Activated CD8-positive, alpha-beta T cell treated with anti-CD3 and anti-CD28 coated beads for 36 hours (primary cell): ENCODE measurements at regions not wholly inside any gene's neighbourhood (a gene's known extent, or its start where the extent isn't known, plus 50 kb on each side); places are given as distances from the start of the nearest gene placed in this dataset.
"Not testable (repeated sequence)": the region's sequence is repeated elsewhere in the genome, so short reads cannot be mapped to it uniquely, and the experiment has no call there.

Experiments used
- ATAC-seq: fragments of 200-7000 bp; cut with Tn5 transposase; one replicate; pipeline ENCODE4 v1.10.0; 2021; ENCODE audit warnings: mild to moderate bottlenecking, moderate library complexity
- CTCF ChIA-PET: fragments of 350-600 bp; sonication (Branson Sonifier 250); formaldehyde crosslinking; loops from one replicate; lab custom pipeline; 2021; ENCODE audit warnings: antibody characterized with exemption; lab: Charles Lee
- POLR2A ChIA-PET: fragments of 350-600 bp; sonication (Branson Sonifier 250); formaldehyde crosslinking; loops from one replicate; lab custom pipeline; 2021; ENCODE audit warnings: antibody characterized with exemption; lab: Charles Lee
- DNase-seq: peaks from one replicate; pipeline ENCODE4 v3.0.0-alpha.2; 2020
- H3K27ac Mint-ChIP-seq: one replicate; pipeline ENCODE4 v1.8.0; 2021; ENCODE audit warnings: mild to moderate bottlenecking, mixed read lengths
- H3K27me3 Mint-ChIP-seq: one replicate; pipeline ENCODE4 v1.8.0; 2021; ENCODE audit warnings: mixed read lengths
- H3K36me3 Mint-ChIP-seq: one replicate; pipeline ENCODE4 v1.8.0; 2021; ENCODE audit warnings: low read depth, mixed read lengths
- H3K4me1 Mint-ChIP-seq: one replicate; pipeline ENCODE4 v1.8.0; 2021; ENCODE audit warnings: low read depth, mixed read lengths
- H3K4me3 Mint-ChIP-seq: one replicate; pipeline ENCODE4 v1.8.0; 2021; ENCODE audit warnings: mild to moderate bottlenecking, moderate library complexity, mixed read lengths
- H3K9me3 Mint-ChIP-seq: one replicate; pipeline ENCODE4 v1.8.0; 2021; ENCODE audit warnings: mixed read lengths
- intact Hi-C: fragments of 100-400 bp; cut with micrococcal nuclease; formaldehyde crosslinking; loops from one replicate; pipeline ENCODE4 v1.10.0; 2022
- TF ChIP-seq, protein P1 (sequence below): fragments of 200-600 bp; IDR thresholded peaks from one replicate; pipeline ENCODE4 v1.8.0; 2022; ENCODE audit warnings: antibody characterized with exemption, mild to moderate bottlenecking

DNA sequence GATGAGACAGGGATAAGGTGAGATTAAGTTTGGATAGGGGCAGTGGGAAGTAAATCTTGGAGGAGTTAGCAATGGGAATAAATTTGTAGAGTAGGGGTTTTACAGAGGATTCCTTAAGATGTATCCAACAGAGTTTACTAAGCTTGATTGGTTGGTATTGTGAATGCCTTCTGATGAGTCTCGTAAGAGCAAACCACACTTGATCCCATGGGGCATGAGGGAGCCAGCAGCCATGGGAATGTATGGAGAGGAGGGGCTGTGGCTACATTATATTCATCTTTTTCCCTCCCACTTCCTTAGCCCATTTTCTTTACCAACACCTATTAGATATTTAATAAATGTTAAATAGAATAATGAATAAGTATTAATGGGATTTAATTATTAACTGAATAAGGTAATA, 126.6 kb upstream of the NDST3 start:
- TF ChIP-seq, protein P1, sequence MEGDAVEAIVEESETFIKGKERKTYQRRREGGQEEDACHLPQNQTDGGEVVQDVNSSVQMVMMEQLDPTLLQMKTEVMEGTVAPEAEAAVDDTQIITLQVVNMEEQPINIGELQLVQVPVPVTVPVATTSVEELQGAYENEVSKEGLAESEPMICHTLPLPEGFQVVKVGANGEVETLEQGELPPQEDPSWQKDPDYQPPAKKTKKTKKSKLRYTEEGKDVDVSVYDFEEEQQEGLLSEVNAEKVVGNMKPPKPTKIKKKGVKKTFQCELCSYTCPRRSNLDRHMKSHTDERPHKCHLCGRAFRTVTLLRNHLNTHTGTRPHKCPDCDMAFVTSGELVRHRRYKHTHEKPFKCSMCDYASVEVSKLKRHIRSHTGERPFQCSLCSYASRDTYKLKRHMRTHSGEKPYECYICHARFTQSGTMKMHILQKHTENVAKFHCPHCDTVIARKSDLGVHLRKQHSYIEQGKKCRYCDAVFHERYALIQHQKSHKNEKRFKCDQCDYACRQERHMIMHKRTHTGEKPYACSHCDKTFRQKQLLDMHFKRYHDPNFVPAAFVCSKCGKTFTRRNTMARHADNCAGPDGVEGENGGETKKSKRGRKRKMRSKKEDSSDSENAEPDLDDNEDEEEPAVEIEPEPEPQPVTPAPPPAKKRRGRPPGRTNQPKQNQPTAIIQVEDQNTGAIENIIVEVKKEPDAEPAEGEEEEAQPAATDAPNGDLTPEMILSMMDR, result no peak
- Mint-ChIP-seq H3K9me3 (no peaks in the 10 kb centered on the region), H3K27ac (no peak overlapping the region), H3K36me3 (no peaks in the 10 kb centered on the region), H3K27me3 (no peaks in the 10 kb centered on the region), H3K4me1 (no peaks in the 10 kb centered on the region), H3K4me3 (no peak overlapping the region)
- ATAC-seq, result no peak
- intact Hi-C loops, result no loop called here
- CTCF ChIA-PET, result no interaction called here
- POLR2A ChIA-PET, result no interaction called here
- no peak for DNase-seq

DNA sequence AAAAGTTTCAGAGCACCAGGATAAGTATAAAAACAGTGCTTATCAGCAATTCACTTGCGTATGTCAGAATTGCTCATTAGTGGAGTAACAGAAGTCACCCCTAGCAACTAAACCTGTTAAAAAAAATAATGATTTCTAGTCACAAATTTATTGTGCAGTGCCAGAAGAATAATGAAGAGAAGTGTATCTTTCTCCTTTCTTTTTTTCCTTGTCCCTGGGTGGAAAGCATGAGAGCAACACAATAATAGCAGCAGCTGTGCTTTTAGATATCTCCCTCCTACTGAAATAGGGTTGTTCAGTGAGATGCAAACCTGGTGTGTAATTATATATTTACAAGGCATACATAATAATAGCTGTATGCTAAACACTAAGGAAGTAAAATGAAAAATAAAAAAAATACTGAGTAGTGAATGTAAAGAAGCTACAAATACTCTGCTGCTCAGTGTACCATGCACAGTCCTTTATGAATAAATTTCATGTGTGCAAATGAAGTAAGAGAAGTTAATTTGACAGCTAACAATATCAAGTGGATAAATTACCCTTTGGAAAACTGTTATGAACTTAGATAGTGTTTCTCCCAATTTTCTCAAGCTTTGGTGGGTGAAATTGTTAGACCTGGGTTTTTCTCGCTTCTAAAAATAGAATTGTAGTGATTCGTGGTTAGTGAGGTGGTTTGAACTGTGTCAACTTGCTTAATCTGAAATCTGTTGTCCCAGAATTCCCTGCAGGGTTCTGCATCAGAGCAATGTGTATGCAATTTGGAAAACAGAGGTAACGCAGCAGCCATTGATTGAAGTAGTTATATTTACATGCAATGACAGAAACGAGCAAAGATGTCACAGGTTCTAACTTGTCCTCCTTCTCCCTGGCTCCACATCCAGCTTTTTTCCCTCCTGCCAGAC, 125.7 kb upstream of the NDST3 start:
- intact Hi-C loops, result no loop called here
- POLR2A ChIA-PET, result no interaction called here
- ATAC-seq, result no peak
- no peaks in the 10 kb centered on the region for H3K4me1 Mint-ChIP-seq
- H3K9me3 Mint-ChIP-seq, result no peaks in the 10 kb centered on the region
- no peaks in the 10 kb centered on the region for H3K27me3 Mint-ChIP-seq
- TF ChIP-seq, protein P1, result no peak
- H3K4me3 Mint-ChIP-seq, result no peak overlapping the region
- no peak for DNase-seq
- CTCF ChIA-PET, result no interaction called here
- H3K27ac Mint-ChIP-seq, result no peak overlapping the region
- H3K36me3 Mint-ChIP-seq, result no peaks in the 10 kb centered on the region

DNA sequence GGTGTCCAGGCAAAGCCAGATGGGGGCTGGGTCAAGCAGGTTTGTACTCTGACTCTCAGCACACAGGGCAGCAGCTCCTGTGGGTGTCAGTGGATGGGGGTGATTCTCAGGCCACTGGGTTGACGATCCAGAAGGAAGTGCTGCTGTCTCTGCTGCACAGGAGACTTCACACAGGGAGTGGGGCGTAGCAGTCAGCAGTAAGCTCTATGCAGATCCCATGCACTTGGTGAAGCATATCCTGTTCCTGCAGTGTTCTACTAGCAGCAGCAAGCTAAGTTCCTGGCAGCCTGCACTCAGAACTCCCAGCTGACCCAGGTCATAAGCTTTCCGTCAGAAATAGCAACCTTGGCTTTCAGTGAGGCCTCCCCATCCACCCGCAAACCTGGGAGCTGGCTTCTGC, 117.6 kb upstream of the NDST3 start:
- no peaks in the 10 kb centered on the region for H3K4me1 Mint-ChIP-seq
- CTCF ChIA-PET, result no interaction called here
- intact Hi-C loops, result no loop called here
- H3K27ac Mint-ChIP-seq, result no peak overlapping the region
- TF ChIP-seq, protein P1, result no peak
- POLR2A ChIA-PET, result no interaction called here
- DNase-seq (no peak), ATAC-seq (no peak)
- no peaks in the 10 kb centered on the region for H3K9me3 Mint-ChIP-seq
- H3K36me3 Mint-ChIP-seq, result no peaks in the 10 kb centered on the region
- H3K27me3 Mint-ChIP-seq, result no peaks in the 10 kb centered on the region
- H3K4me3 Mint-ChIP-seq, result no peak overlapping the region

DNA sequence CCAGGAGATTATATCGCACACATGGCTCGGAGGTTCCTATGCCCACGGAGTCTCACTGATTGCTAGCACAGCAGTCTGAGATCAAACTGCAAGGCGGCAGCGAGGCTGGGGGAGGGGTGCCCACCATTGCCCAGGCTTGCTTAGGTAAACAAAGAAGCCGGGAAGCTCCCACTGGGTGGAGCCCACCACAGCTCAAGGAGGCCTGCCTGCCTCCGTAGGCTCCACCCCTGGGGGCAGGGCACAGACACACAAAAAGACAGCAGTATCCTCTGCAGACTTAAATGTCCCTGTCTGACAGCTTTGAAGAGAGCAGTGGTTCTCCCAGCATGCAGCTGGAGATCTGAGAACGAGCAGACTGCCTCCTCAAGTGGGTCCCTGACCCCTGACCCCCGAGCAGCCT, 112.0 kb upstream of the NDST3 start:
- ATAC-seq, H3K4me3 Mint-ChIP-seq, H3K9me3 Mint-ChIP-seq, H3K27ac Mint-ChIP-seq, CTCF ChIA-PET, intact Hi-C loops, POLR2A ChIA-PET, H3K36me3 Mint-ChIP-seq, DNase-seq, H3K4me1 Mint-ChIP-seq, H3K27me3 Mint-ChIP-seq: not testable (repeated sequence)

DNA sequence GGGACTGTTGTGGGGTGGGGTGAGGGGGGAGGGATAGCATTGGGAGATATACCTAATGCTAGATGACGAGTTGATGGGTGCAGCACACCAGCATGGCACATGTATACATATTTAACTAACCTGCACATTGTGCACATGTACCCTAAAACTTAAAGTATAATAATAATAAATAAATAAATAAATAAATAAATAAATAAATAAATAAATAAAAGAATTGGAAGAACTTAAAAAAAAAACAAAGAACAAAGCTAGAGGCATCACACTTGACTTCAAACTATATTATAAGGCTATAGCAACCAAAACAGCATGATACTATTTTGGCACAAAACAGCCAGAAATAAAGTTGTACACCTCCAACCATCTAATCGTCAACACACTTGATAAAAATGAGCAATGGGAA, 106.5 kb upstream of the NDST3 start:
- H3K36me3 Mint-ChIP-seq, POLR2A ChIA-PET, H3K9me3 Mint-ChIP-seq, H3K4me1 Mint-ChIP-seq, H3K27me3 Mint-ChIP-seq, DNase-seq, H3K27ac Mint-ChIP-seq, CTCF ChIA-PET, ATAC-seq, intact Hi-C loops, H3K4me3 Mint-ChIP-seq: not testable (repeated sequence)

DNA sequence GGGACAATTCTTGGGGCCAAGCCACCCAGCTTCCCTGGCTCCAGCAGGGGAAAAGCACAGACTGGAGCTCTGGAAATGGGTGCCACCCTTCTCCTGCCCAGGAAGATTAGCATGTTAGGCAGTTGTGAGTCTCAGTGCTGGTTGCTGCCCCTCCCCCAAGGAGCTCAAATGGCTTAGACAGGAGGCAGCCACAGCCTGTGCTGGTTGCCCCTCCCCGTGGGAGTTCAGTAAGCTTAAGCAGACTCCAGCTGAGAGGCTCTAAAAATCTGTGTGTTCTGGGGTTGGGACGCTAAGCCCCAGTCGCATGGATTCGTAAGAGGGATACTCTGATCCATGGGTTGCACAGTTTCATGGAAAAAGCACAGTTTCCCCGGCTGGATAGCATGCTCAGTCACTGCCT, 92.7 kb upstream of the NDST3 start:
- ChIA-PET CTCF (no interaction called here), POLR2A (no interaction called here)
- Mint-ChIP-seq H3K4me1 (no peaks in the 10 kb centered on the region), H3K36me3 (no peaks in the 10 kb centered on the region), H3K9me3 (peaks cover 2% of the 10 kb centered on the region), H3K4me3 (no peak overlapping the region), H3K27me3 (no peaks in the 10 kb centered on the region), H3K27ac (no peak overlapping the region)
- intact Hi-C loops, result no loop called here
- DNase-seq (no peak), ATAC-seq (no peak)
- TF ChIP-seq, protein P1, result no peak
